Dendritic cell treated with granulocyte-macrophage colony-stimulating factor and Interleukin-4, amounts not matched to agents 40 ng/mL and 50 ng/mL, for 4 days (primary cell): ENCODE measurements at regions not wholly inside any gene's neighbourhood (a gene's known extent, or its start where the extent isn't known, plus 50 kb on each side); places are given as distances from the start of the nearest gene placed in this dataset.

ENCODE experiments used
- H3K27ac Mint-ChIP-seq: one replicate; pipeline ENCODE4 v1.8.0; 2022; ENCODE audit warnings: mild to moderate bottlenecking, mixed read lengths
- H3K27me3 Mint-ChIP-seq: one replicate; pipeline ENCODE4 v1.8.0; 2022; ENCODE audit warnings: mild to moderate bottlenecking, mixed read lengths
- H3K36me3 Mint-ChIP-seq: one replicate; pipeline ENCODE4 v1.8.0; 2022; ENCODE audit warnings: low read depth, mixed read lengths
- H3K4me1 Mint-ChIP-seq: one replicate; pipeline ENCODE4 v1.8.0; 2022; ENCODE audit warnings: low read depth, mixed read lengths
- H3K4me3 Mint-ChIP-seq: one replicate; pipeline ENCODE4 v1.8.0; 2022; ENCODE audit warnings: mild to moderate bottlenecking, moderate library complexity, mixed read lengths
- H3K9me3 Mint-ChIP-seq: one replicate; pipeline ENCODE4 v1.8.0; 2022; ENCODE audit warnings: mixed read lengths
- intact Hi-C: fragments of 100-400 bp; cut with micrococcal nuclease; formaldehyde crosslinking; loops from one replicate; pipeline ENCODE4 v1.15.0; 2022

DNA sequence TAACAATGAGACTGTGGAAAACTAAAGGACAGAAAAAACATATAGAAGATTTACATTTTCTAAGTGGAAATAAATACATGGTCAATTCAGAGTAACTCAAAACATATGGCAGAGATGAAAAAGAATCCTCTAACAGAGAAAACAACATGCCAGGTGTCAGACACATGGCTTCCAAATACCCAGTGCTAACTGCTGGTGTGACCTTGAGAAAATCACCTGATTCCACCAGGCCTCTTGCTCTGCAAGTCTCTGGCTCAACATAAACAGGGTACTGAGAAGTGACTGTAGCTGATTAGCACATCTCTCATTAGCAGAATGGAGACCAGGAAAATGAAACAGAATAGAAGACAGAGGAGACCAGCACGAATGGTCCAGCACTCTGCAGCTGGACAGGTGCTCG is 210.8 kb downstream of the HNMT start:
- no peak overlapping the region for H3K4me3 Mint-ChIP-seq
- no peaks in the 10 kb centered on the region for H3K9me3 Mint-ChIP-seq
- H3K27ac Mint-ChIP-seq = no peak overlapping the region
- no peaks in the 10 kb centered on the region for H3K27me3 Mint-ChIP-seq
- no peaks in the 10 kb centered on the region for H3K4me1 Mint-ChIP-seq
- H3K36me3 Mint-ChIP-seq = no peaks in the 10 kb centered on the region
- intact Hi-C loops = no loop called here

DNA sequence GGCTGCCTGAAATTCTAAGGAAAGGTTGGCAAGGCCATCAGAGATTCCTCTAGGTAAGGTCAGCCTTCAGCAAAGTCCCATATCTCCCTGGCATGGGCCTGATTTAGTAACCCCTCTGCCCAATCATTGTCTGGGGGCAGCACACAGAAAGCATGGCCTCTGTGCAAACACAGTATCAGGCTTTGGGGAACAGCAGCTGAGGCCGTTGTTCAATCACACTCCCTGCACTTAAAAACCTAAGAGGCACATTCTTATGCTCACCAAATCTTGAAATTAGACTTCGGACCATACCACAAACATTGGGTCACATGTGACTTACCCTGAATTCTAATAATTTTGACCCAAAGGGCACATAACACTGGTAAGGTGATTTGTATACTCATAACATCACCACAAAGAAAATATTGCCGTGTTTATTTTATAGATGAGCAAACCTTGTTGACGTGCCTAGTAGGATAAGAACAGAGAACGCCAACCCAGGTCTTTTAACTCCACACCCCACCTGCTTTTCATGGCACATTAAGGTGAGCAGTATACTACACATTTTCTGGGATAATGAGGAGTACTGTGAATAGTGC is 212.7 kb downstream of the HNMT start:
- Mint-ChIP-seq H3K27ac (no peak overlapping the region), H3K4me3 (no peak overlapping the region), H3K4me1 (no peaks in the 10 kb centered on the region), H3K36me3 (no peaks in the 10 kb centered on the region), H3K9me3 (no peaks in the 10 kb centered on the region), H3K27me3 (no peaks in the 10 kb centered on the region)
- intact Hi-C loops = no loop called here

DNA sequence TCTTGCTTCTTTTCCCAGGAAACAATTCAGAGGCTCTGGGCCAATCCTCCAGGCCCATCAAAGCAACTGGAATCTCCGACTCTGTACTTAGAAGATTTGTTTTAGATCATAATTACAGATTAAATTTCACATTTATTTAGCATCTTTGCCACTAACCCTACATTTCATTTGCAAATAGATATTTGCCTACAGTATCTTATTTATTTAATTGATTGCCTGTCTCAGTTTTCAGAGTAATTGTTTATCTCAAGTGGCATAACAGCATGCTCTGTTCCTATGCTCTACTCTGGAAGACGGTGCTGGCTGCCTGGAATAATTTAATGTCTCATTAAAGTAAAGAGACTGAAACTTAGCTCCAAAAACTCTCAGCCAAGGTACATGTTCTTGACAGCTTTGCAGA is 213.4 kb downstream of the HNMT start:
- Mint-ChIP-seq H3K9me3 (no peaks in the 10 kb centered on the region), H3K4me1 (no peaks in the 10 kb centered on the region), H3K27ac (no peak overlapping the region), H3K36me3 (no peaks in the 10 kb centered on the region), H3K4me3 (no peak overlapping the region), H3K27me3 (no peaks in the 10 kb centered on the region)
- intact Hi-C loops = no loop called here

DNA sequence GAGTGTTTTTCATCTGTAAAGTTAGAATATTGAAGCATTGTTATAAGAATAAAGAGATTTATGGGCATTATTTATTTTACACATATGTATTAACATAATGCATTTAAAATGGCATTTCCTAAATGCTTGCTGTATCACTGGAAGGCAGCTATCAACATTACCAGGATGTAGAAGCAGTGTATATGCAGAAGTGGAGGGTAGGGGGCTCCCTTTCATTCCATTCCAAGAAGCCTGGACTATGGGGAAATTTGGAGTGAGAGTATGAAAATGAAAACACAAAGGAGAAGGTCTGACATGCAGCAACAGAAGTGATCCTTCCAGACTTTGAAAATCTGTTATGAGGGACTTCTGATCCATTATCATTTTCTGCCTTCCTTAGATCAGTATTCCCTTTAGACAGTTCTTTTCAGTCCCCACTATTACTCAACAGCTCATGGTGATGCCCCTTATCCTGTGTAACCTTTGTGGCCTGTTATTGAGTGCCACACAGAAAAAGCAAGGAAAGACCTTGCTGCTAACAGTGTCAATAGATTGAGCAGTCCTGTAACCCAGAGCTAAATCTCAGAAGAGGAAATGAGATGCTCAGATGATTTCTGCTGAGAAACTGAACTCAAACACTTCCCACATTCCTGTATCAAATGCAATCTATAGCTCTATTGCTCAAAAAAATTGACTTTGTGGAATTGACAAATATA is 216.6 kb downstream of the HNMT start:
- Mint-ChIP-seq H3K27ac (no peak overlapping the region), H3K36me3 (no peaks in the 10 kb centered on the region), H3K9me3 (no peaks in the 10 kb centered on the region), H3K4me1 (no peaks in the 10 kb centered on the region), H3K4me3 (no peak overlapping the region), H3K27me3 (no peaks in the 10 kb centered on the region)
- intact Hi-C loops = no loop called here

DNA sequence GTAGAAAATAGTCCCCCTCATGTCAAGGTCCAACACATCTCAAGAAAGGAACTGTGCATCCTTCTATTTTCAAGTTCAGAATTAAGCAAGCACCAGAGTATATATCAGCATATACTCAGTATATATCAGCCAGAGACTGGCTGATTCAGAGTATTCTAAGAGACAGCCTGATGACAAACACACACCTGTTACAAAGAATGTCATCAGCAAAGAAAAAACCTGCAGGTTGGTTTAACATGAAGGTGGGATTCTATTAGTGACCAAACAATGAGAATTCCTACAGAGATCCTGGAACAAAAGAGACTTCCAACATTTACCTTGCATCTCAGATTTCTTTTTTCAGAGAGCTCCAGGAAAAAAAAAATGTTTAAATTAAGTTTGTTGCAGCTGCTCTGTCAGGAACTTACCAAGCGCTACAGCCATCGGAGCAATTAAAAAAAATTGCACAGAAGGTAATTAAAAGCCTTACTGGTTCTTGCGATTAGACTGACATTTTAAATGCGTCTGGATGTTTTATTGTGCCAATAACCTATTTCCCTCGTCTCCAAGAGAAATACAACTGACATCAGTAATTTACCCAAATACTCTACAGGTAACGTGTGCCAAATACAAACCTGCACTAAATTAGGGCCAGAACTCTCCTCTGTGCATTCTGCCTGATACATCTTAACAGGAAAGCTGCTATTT is 218.1 kb downstream of the HNMT start:
- H3K9me3 Mint-ChIP-seq = no peaks in the 10 kb centered on the region
- H3K4me3 Mint-ChIP-seq = no peak overlapping the region
- no peaks in the 10 kb centered on the region for H3K4me1 Mint-ChIP-seq
- intact Hi-C loops = no loop called here
- H3K36me3 Mint-ChIP-seq = no peaks in the 10 kb centered on the region
- no peak overlapping the region for H3K27ac Mint-ChIP-seq
- H3K27me3 Mint-ChIP-seq = no peaks in the 10 kb centered on the region

DNA sequence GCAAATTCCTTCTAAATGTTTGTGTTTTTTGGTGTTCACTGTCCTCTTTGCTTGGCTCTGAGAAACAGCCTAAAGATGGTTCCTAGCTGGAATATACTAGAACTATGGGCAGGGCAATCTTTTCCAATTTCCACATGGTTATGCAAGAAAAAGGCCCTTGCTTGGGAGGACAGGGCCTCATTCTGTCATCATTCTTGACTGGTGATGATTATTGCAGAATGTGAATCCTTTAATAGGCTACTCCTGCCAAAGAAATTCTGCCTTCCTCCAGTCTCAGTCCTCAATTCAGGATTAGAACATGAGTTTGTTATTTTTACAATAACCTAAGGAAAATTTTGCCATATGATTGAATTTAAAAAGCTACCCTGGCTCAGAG is 218.7 kb downstream of the HNMT start:
- no peaks in the 10 kb centered on the region for H3K36me3 Mint-ChIP-seq
- intact Hi-C loops = no loop called here
- H3K9me3 Mint-ChIP-seq = no peaks in the 10 kb centered on the region
- H3K4me1 Mint-ChIP-seq = no peaks in the 10 kb centered on the region
- H3K27ac Mint-ChIP-seq = no peak overlapping the region
- no peak overlapping the region for H3K4me3 Mint-ChIP-seq
- no peaks in the 10 kb centered on the region for H3K27me3 Mint-ChIP-seq

DNA sequence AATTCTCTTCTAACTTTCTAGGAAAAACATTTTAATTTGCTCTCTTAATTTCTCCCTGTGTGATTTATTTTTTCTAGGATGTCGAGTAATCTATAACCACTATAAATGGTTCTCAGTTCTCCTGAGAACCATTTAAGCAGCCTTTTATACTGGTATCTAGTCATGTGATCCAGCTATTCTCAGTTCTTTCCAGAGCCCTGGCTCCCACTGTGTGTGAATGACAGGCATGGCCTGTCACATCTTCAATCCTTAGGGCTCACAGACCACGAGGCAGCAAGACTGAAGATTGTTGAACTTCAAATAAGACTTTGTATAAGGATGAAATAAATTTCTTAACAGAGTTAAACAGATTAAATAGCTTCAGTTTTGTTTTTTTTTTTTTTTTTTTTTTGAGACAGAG is 219.4 kb downstream of the HNMT start:
- H3K27ac Mint-ChIP-seq = no peak overlapping the region
- no peaks in the 10 kb centered on the region for H3K4me1 Mint-ChIP-seq
- H3K36me3 Mint-ChIP-seq = no peaks in the 10 kb centered on the region
- H3K4me3 Mint-ChIP-seq = no peak overlapping the region
- H3K9me3 Mint-ChIP-seq = no peaks in the 10 kb centered on the region
- no peaks in the 10 kb centered on the region for H3K27me3 Mint-ChIP-seq
- intact Hi-C loops = no loop called here

DNA sequence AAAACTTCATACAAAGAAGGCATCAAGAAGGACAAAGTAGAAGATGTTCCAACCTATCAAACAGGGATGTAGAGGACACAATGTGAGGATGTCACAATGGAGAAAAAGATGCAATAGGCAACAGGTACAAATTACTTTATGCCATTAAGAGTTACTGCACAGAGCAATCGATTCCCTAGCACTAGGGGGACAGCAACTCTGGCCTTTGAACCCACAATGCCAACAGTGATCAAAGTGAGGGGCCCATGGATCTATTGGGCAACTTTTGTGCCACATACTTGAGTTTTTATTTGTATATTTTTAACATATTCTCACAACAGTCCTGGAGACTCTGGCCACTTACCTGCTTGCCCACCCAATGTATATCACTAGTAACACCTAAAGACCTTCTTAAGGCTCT is 220.2 kb downstream of the HNMT start:
- Mint-ChIP-seq H3K4me1 (no peaks in the 10 kb centered on the region), H3K27ac (no peak overlapping the region), H3K9me3 (no peaks in the 10 kb centered on the region), H3K36me3 (no peaks in the 10 kb centered on the region), H3K4me3 (no peak overlapping the region), H3K27me3 (no peaks in the 10 kb centered on the region)
- intact Hi-C loops = no loop called here

DNA sequence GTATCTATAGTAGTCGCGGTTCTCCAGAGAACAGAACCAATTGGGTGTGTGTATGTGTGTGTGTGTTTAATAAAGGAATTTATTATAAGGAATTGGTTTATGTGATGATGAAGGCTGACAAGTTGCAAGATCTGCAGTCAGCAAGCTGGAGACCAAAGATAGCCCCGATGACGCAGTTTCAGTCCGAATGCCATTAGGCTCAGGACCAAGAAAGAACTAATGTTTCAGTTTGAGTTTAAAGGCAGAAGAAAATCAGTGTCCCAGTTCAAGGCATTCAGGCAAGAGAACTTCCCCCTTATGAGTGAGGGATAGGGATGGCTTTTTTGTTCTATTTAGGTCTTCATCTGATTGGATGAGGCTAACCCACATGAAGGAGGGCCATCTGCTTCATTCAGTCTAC is 221.6 kb downstream of the HNMT start:
- Mint-ChIP-seq H3K9me3 (no peaks in the 10 kb centered on the region), H3K27ac (no peak overlapping the region), H3K4me3 (no peak overlapping the region), H3K4me1 (no peaks in the 10 kb centered on the region), H3K27me3 (no peaks in the 10 kb centered on the region), H3K36me3 (no peaks in the 10 kb centered on the region)
- intact Hi-C loops = no loop called here

DNA sequence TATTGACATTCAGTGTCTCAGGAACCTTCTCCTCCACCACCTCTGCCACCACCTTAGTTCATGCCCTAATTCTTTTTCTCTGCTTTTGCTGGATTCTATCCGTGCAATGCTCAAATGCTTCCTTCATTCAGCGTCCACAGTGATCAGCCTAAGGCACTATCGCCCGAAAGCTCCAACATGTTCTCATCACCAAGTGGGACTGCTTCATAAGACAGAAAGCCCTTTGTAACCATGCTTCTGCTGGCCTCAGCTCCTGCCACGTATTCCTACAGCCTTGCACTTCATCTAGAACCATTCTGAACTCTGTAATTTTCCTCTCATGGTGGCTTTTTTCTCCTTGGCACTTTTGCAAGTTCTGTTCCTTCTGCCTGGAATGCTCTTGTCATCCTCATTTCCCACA is 222.9 kb downstream of the HNMT start:
- intact Hi-C loops = no loop called here
- Mint-ChIP-seq H3K27me3 (no peaks in the 10 kb centered on the region), H3K4me3 (no peak overlapping the region), H3K27ac (no peak overlapping the region), H3K9me3 (no peaks in the 10 kb centered on the region), H3K4me1 (no peaks in the 10 kb centered on the region), H3K36me3 (no peaks in the 10 kb centered on the region)

DNA sequence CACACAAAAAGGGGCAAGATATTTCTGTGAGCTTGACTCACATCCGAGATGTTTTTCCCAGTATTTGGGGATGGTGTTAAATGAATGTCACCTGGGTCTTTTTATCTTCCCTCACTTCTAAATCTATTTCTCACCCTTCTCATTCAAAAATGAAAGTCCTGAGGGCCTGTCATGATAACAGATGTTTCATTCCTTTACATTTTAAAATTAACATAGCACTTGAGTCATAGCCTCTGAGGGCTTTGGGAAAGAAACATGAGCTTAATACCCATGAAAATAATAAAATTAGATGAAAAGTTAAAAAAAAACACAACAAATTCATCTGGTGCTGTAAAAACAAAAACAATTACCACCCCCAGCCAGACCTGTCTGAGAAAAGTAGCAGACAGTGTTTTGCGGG is 226.7 kb downstream of the HNMT start:
- H3K4me1 Mint-ChIP-seq = no peaks in the 10 kb centered on the region
- no peaks in the 10 kb centered on the region for H3K27me3 Mint-ChIP-seq
- intact Hi-C loops = no loop called here
- H3K27ac Mint-ChIP-seq = no peak overlapping the region
- H3K36me3 Mint-ChIP-seq = no peaks in the 10 kb centered on the region
- H3K9me3 Mint-ChIP-seq = no peaks in the 10 kb centered on the region
- H3K4me3 Mint-ChIP-seq = no peak overlapping the region

DNA sequence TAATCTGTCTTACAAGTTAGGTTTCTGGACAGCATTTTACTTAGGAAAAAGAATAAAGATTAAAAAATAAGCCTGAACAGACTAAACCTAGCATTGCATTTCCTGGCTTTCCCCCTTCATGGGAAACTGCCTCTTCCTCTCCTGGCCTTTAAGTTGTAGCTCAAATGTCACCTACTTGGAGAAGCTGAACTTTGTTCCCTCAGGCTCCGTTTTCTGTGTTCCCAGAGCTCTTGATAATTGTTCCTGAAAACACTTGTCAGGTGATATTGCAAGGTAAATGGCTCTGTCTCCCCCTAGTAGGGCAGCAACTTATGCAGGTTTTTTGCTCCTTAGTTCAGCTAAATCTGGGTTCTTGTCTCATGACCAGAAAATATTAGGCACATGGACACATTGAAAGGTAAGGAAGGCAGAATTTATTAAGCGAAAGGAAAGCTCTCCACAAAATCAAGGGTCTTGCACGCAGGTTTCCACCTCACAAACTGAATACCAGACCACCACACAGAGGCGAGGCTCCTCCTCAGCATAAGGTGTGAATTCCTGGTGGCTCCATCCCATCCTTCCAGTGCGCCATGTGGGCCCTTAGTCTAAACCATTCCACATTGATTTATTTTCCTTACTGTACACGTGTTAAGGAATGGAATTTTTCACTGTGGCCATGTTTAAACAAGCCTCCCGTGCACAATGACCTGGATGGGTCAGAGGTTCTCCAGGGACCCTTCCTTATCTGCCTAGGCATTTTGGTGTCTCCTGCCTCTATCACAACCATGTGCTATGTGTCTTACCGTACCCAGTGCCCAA is 229.3 kb downstream of the HNMT start:
- intact Hi-C loops = no loop called here
- no peak overlapping the region for H3K4me3 Mint-ChIP-seq
- no peaks in the 10 kb centered on the region for H3K4me1 Mint-ChIP-seq
- H3K27ac Mint-ChIP-seq = no peak overlapping the region
- H3K36me3 Mint-ChIP-seq = no peaks in the 10 kb centered on the region
- H3K27me3 Mint-ChIP-seq = no peaks in the 10 kb centered on the region
- H3K9me3 Mint-ChIP-seq = no peaks in the 10 kb centered on the region

DNA sequence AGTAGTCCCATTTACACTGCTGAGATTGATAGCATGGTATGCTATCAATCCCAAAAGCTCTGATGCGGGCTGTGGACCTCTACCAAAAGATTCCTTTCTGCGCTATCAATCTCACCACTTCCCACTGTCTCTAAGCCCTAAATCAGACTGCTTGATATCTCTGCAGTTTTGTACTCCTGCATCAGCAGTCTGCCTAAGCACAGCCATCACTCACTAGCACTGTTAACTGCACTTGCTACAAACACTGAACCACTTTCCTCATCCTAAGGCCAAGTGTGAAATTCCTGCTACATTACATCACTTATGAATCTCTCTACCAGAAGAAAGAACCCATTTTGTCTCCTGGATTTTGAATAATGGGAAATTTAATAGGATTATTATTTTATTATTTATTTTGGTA is 237.0 kb downstream of the HNMT start:
- Mint-ChIP-seq H3K27ac (no peak overlapping the region), H3K27me3 (no peaks in the 10 kb centered on the region), H3K4me3 (no peak overlapping the region), H3K4me1 (no peaks in the 10 kb centered on the region), H3K9me3 (peaks cover 28% of the 10 kb centered on the region), H3K36me3 (no peaks in the 10 kb centered on the region)
- intact Hi-C loops = no loop called here

DNA sequence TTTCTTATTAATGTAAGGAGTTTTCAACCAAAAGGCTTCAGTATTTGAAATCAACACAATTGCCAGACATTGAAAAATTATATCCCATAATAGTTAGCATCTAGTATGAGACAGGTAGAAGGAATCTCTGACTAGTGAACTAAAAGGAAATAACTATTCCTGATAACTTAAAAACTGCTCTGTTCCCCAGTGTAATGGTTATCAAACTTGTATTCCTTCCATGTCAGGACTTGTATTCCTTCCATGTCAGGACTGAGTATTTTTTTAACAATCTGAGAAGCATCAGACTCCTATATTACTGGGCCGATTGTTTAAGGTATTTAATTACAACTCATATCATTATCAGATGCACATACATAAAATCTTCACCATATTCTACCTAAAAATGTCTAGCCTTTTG is 238.5 kb downstream of the HNMT start:
- intact Hi-C loops = no loop called here
- no peaks in the 10 kb centered on the region for H3K27me3 Mint-ChIP-seq
- H3K9me3 Mint-ChIP-seq = peaks cover 28% of the 10 kb centered on the region
- H3K36me3 Mint-ChIP-seq = no peaks in the 10 kb centered on the region
- no peaks in the 10 kb centered on the region for H3K4me1 Mint-ChIP-seq
- H3K4me3 Mint-ChIP-seq = no peak overlapping the region
- no peak overlapping the region for H3K27ac Mint-ChIP-seq
